Hypothalamus (tissue), 51 donors: ENCODE measurements at regions not wholly inside any gene's neighbourhood (a gene's known extent, or its start where the extent isn't known, plus 50 kb on each side); places are given as distances from the start of the nearest gene placed in this dataset.
"Not testable (repeated sequence)": the region's sequence is repeated elsewhere in the genome, so short reads cannot be mapped to it uniquely, and the experiment has no call there.

ENCODE experiments used
- DNase-seq, 51 donors: peaks; one replicate each; lab custom pipeline; 2025; lab: John Stamatoyannopoulos, UW

DNA sequence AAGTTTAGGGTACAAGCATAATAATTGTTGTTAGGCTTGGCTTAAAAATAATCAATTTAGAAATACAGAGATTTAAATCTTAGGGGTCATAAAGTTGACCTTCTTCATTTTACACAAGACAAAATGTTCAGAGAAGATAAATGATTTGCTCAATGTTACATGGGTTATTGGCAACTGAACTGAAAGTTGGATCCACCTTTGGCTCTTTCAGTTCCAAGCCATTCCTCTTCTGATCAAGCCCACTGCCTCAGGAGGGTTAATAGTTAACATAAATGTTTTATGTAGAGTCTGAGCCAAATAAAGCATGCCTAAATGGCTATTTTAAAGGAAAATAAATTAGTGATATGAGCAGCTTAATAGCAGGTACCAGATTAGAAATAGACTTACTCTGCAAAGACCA lies 79.1 kb upstream of the RHOBTB1 start:
- no peak for DNase-seq

DNA sequence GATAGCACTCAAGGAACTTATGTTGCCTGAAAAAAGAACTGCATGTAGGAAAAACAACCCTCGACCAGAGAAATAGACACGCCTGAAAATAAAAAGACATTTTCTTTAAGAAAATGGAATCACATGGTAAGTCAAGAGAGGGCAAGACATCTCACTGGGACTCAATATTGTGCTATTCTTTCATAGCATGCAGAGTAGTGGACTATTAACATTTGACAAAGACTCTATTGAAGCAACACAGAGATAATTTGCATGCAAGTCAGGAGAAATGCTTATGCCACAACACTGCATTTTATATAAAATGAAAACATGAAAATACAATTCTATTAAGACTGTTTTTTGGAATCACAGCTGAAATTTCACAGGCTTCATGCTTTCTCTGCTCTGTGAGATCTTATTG lies 77.9 kb upstream of the RHOBTB1 start:
- DNase-seq: peak in 2 of 51 donors; percentile 8 to 28

DNA sequence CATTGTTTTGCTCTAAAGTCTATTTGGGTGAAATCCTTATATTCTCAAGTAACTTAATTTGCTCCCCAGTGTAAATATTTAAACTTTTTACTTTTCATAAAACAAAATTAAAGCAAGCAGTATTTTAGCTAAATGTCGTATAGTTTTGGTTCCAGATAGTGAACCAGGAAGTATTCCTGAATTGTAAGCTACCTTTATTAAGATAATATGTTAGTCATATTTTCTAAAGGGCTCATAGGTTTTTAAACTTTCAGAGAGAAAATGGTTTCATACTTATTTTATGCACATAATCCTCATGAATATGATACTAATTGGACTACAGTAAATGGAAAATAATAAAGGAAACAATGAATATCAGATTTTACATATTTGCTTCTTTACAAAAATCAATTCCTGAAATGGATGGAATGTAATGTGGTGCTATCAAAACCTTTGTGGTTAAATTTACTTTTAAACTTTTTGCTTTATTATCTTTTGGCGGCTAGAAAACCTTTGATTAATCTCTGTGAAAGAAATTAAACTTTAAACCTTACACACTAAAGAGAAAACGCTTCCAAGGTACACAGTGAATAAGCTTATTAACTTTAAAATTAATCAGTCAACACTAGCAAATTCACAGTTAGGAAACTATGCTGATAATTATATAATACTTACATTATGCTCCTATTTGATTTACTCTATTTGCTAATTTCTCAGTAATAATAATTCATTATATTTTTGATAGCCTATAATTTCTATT lies 76.6 kb upstream of the RHOBTB1 start:
- DNase-seq: no peak

DNA sequence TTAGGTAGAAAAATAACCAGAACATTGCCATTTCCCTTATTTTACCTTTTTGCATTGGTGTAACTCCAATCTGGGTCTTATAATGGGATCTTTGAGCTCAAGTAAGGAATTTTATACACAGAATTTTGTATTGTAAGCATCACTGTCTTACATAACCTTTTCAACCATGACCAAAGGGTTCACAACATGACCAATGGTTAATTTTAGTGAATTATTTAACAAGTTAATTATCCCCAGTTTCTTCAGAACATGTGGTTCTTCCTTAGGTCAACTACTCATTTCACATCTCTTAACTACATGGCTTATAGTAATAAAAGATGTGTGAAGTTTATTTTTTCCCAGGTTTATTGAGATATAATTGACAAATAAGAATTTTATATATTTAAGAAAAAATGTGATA lies 74.2 kb upstream of the RHOBTB1 start:
- no peak for DNase-seq

DNA sequence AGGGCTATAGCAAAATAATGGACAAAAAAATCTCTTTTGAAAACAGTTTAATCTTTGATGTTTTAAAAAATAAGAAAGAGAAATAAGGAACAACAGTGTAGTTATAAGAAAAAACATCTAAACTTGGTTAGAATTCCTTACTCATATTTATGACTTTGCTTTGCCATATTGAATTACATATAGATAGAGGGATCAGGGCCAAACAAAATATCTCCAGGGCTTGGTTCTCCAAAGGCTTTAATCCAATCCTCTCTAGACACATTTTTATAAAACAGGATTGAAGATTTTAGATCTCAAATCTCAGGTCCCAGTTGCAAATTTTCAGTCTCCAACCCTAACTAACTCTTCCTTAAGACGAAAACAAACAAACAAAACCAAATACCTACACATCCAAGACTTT lies 72.6 kb upstream of the RHOBTB1 start:
- DNase-seq: no peak

DNA sequence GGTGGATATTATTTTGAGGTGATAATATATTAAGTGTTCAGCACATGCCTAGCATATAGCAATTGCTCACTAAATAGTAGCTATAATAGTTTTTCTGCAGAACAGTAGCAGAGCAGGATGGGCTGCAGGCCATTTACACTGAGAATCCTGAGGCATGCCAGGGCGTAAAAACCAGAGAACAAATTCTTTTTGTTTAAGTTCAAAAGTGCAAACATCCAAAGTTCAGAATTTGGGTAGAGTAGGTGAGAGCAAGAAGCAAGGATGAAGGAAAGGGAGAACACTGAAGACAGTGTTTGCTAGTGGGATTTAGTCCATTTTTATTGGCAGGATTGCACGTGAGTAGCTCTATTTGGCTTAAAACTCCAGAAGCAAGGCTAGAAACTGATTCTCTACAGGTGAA lies 72.0 kb upstream of the RHOBTB1 start:
- DNase-seq: no peak

DNA sequence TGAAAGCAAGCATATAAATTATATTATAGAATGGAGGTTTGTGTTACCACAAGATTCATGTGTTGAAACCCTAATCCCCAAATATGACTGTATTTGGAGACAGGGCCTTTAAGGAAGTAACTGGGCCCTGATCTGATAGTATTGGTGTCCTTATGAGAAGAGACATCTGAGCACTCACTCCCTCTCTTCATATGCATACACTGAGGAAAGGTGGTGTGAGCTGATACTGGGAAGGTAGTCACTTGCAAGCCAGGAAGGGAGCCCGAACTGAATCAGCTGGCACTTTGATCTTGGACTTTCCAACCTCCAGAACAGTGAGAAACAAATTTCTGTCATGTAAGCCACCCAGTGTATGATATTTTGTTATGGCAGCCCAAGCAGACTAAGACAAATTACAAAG lies 66.9 kb upstream of the RHOBTB1 start:
- no peak for DNase-seq

DNA sequence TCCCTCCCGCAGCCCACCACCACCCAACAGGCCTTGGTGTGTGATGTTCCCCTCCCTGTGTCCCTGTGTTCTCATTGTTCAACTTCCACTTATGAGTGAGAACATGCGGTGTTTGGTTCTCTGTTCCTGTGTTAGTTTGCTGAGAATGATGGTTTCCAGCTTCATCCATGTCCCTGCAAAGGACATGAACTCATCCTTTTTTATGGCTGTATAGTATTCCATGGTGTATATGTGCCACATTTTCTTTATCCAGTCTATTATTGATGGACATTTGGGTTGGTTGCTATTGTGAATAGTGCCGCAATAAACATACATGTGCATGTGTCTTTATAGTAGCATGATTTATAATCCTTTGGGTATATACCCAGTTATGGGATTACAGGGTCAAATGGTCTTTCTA lies 59.1 kb upstream of the RHOBTB1 start:
- DNase-seq: not testable (repeated sequence)

DNA sequence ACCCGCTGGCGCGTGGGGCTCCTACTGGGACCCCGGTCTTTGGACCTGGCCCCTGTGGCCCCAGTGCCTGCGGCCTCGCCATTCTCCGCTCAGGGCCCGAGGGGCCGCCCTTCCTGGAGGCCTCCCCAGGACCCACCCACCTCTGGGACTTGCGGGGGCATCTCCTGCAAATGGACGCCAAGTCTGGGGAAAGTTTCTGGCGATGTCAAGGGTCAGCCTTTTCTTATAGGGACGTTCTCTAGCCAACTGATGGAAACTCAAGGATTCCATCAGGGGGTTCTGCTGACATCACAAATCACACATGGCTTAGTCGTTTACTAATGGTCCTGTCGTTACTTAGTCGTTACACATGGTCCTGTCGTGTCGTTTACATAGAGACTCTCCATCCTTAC lies 57.7 kb upstream of the RHOBTB1 start:
- DNase-seq: peak in 1 of 51 donors; percentile 32

DNA sequence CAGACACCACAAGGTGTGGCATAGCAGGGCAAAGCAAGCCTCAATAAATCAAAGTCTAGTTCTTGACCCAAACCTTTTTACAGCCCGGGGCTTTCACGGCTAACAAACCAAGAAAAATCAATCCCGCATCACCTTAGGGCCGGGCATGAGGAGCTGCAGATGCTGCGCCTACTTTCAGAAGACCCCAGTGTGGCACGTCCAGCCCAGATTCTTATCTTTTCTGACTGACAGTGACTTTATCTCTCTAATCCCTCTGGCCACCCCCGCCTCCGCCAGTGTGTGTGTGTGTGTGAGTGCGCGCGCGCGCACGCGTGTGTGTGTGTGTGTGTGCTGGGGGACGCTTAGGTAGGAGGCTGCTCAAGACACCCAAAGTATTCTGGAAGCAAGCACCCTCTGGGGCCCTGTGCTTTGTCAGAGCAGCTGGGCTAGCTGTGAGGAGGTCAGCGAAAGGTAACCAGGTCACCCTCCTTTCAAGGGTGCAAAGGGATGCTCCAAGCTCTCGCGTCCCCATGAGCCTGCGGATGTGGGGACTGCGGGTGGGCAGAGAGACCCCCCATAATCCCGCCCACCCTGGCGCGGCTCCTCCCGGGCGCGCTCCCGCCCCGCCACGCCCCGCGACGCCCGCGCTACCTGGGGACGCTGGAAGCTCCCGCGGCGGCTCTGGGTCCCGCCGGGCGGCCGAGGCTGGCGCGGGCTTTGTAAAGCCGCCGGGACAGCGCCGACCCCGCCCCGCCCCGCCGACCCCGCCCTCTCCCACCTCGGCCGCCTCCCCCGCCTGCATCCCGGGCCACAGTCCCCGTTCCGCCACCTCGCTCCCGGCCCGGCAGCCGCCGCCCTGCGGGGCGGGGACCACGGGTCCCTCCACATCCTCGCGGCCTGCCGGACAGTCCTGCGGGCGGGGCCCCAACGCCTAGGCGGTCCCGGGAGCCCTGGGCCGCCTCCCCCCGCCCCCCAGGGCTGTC lies 57.1 kb upstream of the RHOBTB1 start:
- DNase-seq: peak in 32 of 51 donors; percentile 6 to 64 (median 24)

DNA sequence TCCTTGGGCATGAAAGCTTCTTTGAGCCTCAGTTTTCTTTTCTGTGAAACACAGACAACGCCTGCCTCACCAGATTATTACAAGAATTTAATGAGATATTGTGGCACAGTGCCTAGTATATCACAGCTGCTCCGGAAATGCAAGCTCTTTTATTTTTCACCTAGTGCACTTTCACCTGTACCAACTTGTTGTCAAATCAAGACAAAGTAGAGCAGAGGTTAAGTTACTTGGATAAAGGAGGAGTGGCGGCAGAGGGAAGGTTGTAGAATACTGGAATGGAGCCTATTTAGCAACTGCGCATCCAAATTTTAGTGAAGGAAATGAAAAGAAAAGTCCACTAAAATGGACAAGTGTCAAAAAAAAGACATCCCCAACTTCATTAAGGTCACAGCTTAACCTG lies 54.9 kb upstream of the RHOBTB1 start:
- DNase-seq: no peak

DNA sequence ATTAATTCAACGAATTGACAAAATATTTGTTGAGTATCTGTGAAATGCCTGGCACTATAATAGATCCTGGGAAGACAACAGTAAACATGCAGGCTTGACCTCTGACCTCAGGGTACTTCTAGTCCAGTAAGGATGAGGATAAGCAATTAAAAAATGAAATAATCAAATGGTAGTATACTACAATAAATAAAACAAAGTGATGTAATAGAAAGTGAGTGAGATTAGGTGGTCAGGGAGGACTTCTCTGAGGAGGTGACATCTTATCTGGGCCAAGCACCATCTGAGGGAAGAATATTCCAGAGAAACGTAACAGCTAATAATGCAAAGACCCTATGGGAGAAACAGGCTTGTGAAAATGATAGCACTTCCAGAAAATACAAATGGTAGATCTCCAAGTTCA lies 50.1 kb upstream of the RHOBTB1 start:
- DNase-seq: no peak
